ENCODE measurements at regions not wholly inside any gene's neighbourhood (a gene's known extent, or its start where the extent isn't known, plus 50 kb on each side); places are given as distances from the start of the nearest gene placed in this dataset.
"Not testable (repeated sequence)": the region's sequence is repeated elsewhere in the genome, so short reads cannot be mapped to it uniquely, and the experiment has no call there.

GRCh38 chr3:177449360-177450006 lies 252.2 kb upstream of the TBL1XR1 start:
- no peak for DNase-seq (ENCODE audit: low read depth in 1 of 2, low spot score in 1 of 2)

GRCh38 chr3:177451301-177451750 lies 254.0 kb upstream of the TBL1XR1 start:
- DNase-seq (ENCODE audit: low read depth in 1 of 2, low spot score in 1 of 2), result no peak

GRCh38 chr3:177451864-177452830 lies 254.9 kb upstream of the TBL1XR1 start:
- DNase-seq (ENCODE audit: low read depth in 1 of 2, low spot score in 1 of 2), result no peak

GRCh38 chr3:177452831-177453450 lies 255.7 kb upstream of the TBL1XR1 start:
- DNase-seq (ENCODE audit: low read depth in 1 of 2, low spot score in 1 of 2), result no peak

GRCh38 chr3:177453451-177453844 lies 256.2 kb upstream of the TBL1XR1 start:
- DNase-seq (ENCODE audit: low read depth in 1 of 2, low spot score in 1 of 2), result no peak

GRCh38 chr3:177457204-177457603 lies 259.9 kb upstream of the TBL1XR1 start:
- DNase-seq (ENCODE audit: low read depth in 1 of 2, low spot score in 1 of 2), result not testable (repeated sequence)

GRCh38 chr3:177459401-177459800 lies 262.1 kb upstream of the TBL1XR1 start:
- no peak for DNase-seq (ENCODE audit: low read depth in 1 of 2, low spot score in 1 of 2)

- DNase-seq (ENCODE audit: low read depth in 1 of 2, low spot score in 1 of 2), result no peak
Observed at GRCh38 chr3:177460047-177460446, 262.8 kb upstream of the TBL1XR1 start.

GRCh38 chr3:177461765-177462164 lies 264.5 kb upstream of the TBL1XR1 start:
- DNase-seq (ENCODE audit: low read depth in 1 of 2, low spot score in 1 of 2), result no peak

- not testable (repeated sequence) for DNase-seq (ENCODE audit: low read depth in 1 of 2, low spot score in 1 of 2)
Observed at GRCh38 chr3:177463341-177463740, 266.1 kb upstream of the TBL1XR1 start.

- no peak for DNase-seq (ENCODE audit: low read depth in 1 of 2, low spot score in 1 of 2)
Observed at GRCh38 chr3:177463863-177464262, 266.6 kb upstream of the TBL1XR1 start.

GRCh38 chr3:177464392-177465256 lies 267.3 kb upstream of the TBL1XR1 start:
- DNase-seq (ENCODE audit: low read depth in 1 of 2, low spot score in 1 of 2), result no peak

GRCh38 chr3:177465257-177465642 lies 268.0 kb upstream of the TBL1XR1 start:
- no peak for DNase-seq (ENCODE audit: low read depth in 1 of 2, low spot score in 1 of 2)

GRCh38 chr3:177466074-177466473 lies 268.8 kb upstream of the TBL1XR1 start:
- no peak for DNase-seq (ENCODE audit: low read depth in 1 of 2, low spot score in 1 of 2)

- DNase-seq (ENCODE audit: low read depth in 1 of 2, low spot score in 1 of 2), result not testable (repeated sequence)
Observed at GRCh38 chr3:177466622-177467021, 269.3 kb upstream of the TBL1XR1 start.

GRCh38 chr3:177467247-177467985 lies 270.1 kb upstream of the TBL1XR1 start:
- no peak for DNase-seq (ENCODE audit: low read depth in 1 of 2, low spot score in 1 of 2)

- no peak for DNase-seq (ENCODE audit: low read depth in 1 of 2, low spot score in 1 of 2)
Observed at GRCh38 chr3:177468331-177468730, 271.0 kb upstream of the TBL1XR1 start.

- DNase-seq (ENCODE audit: low read depth in 1 of 2, low spot score in 1 of 2), result no peak
Observed at GRCh38 chr3:177468816-177469215, 271.5 kb upstream of the TBL1XR1 start.

GRCh38 chr3:177469216-177469615 lies 271.9 kb upstream of the TBL1XR1 start:
- no peak for DNase-seq (ENCODE audit: low read depth in 1 of 2, low spot score in 1 of 2)
